Tibial nerve (tissue), 4 donors: ENCODE measurements at regions not wholly inside any gene's neighbourhood (a gene's known extent, or its start where the extent isn't known, plus 50 kb on each side); places are given as distances from the start of the nearest gene placed in this dataset.

Experiments used
- CTCF ChIP-seq, 5 experiments: fragments of 200-600 bp in 3 of 5; fragments of 450-650 bp in 2 of 5; sonication (generic) in 3 of 5; IDR thresholded peaks; one replicate each; pipeline ENCODE4 v1.5.1; 2016 to 2019; ENCODE audit warnings: antibody characterized with exemption in 5 of 5, mild to moderate bottlenecking in 3 of 5, moderate library complexity in 2 of 5
- EP300 ChIP-seq, 2 donors: sonication (generic); formaldehyde crosslinking; IDR thresholded peaks; one replicate each; pipeline ENCODE4 v1.6.1; 2017; ENCODE audit warnings: antibody characterized with exemption in 2 of 2, mild to moderate bottlenecking in 1 of 2

- TF ChIP-seq CTCF (IDR thresholded peaks at IDR 0.05) (no peak), EP300 (IDR thresholded peaks at IDR 0.05) (no peak)
Measured at GRCh38 chr3:115486880-115487279, 136.4 kb upstream of the GAP43 start.
